H1 (cell line): ENCODE measurements at regions not wholly inside any gene's neighbourhood (a gene's known extent, or its start where the extent isn't known, plus 50 kb on each side); places are given as distances from the start of the nearest gene placed in this dataset.

Experiments
- CTCF ChIP-seq, 3 experiments: IDR thresholded peaks; 1 replicate in 2 of 3; 2 replicates in 1 of 3; pipeline versions ENCODE4 v1.5.1 to v1.6.1; 2011; ENCODE audit warnings: low read length in 3 of 3, mild to moderate bottlenecking in 3 of 3, inconsistent platforms in 2 of 3, low read depth in 1 of 3, moderate library complexity in 1 of 3; ENCODE audit not compliant: insufficient read depth in 1 of 3; ENCODE audit errors: control extremely low read depth in 1 of 3
- TEAD4 ChIP-seq: IDR thresholded peaks from 2 replicates; pipeline ENCODE4 v1.6.1; 2012; ENCODE audit warnings: low read depth, low read length, inconsistent platforms, mixed read lengths

DNA sequence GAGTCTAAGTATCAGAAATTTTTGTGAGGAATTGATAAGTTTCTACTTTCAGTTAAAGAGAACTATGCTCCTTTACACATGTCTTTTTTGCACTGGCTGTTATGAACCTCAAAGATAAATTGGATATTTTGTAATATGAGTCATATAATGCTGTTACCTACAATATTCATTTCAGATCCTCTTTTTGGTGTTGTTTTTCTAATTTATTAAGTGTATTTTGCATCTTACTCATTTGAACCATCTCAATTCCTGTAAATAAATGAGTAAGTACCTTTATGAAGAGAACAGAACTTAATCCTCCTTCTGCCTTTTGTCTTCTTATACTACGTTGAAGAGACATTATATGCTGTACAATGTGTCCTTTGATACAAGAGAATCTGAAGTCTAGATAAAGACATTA is 74.4 kb downstream of the ZIC1 start (continued):
- no peak for TF ChIP-seq CTCF (IDR thresholded peaks at IDR 0.05; ENCODE audit: control extremely low read depth in 1 of 3, insufficient read depth in 1 of 3, low read depth in 1 of 3, low read length in 3 of 3)
- TF ChIP-seq TEAD4, result no peak
- TF ChIP-seq, all 59 proteins: peak for 0
